ENCODE measurements at regions not wholly inside any gene's neighbourhood (a gene's known extent, or its start where the extent isn't known, plus 50 kb on each side); places are given as distances from the start of the nearest gene placed in this dataset.

DNA sequence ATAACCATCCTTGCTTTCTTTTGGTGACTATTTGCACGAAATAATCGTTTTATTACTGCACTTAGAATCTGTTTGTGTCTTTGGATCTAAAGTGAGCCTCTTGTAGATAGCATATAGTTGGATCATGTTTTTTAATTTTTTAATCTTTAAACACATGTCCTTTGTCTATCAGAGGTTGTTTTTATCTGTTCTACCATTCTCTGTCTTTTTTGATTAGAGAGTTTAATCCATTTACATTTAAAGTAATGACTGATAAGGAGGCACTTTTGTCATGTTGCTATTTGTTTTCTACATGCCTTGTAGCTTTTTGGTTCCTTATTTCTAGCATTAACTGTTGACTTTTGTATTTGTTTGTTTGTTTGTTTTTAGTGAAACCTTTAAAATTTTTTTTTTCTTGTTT, 506.2 kb upstream of the RGS6 start:
- Histone ChIP-seq H3K9me3 (peaks cover 0 to 10% (median 0%) of the 10 kb centered on the region in 4 donors), H3K27me3 (no peaks in the 10 kb centered on the region), H3K27ac (no peak overlapping the region), H3K36me3 (no peaks in the 10 kb centered on the region), H3K4me1 (no peaks in the 10 kb centered on the region), H3K4me3 (no peak overlapping the region)
- TF ChIP-seq POLR2A (IDR thresholded peaks at IDR 0.05), result no peak
- TF ChIP-seq CTCF (IDR thresholded peaks at IDR 0.05), result no peak
- no peak for TF ChIP-seq POLR2AphosphoS5 (IDR thresholded peaks at IDR 0.05)
- TF ChIP-seq EP300 (IDR thresholded peaks at IDR 0.05), result no peak
- intact Hi-C loops (cut with DNase I), result no loop called here
- no peak for DNase-seq
- WGBS, 2 donors, result 97 to 99% methylated on average over 2 of the region's 2 CpGs

- Histone ChIP-seq H3K4me3 (no peak overlapping the region), H3K9me3 (peaks cover 0 to 5% (median 0%) of the 10 kb centered on the region in 4 donors), H3K4me1 (no peaks in the 10 kb centered on the region), H3K27me3 (no peaks in the 10 kb centered on the region), H3K27ac (no peak overlapping the region), H3K36me3 (no peaks in the 10 kb centered on the region)
- TF ChIP-seq EP300 (IDR thresholded peaks at IDR 0.05), result no peak
- TF ChIP-seq CTCF (IDR thresholded peaks at IDR 0.05), result no peak
- no peak for TF ChIP-seq POLR2AphosphoS5 (IDR thresholded peaks at IDR 0.05)
- no peak for TF ChIP-seq POLR2A (IDR thresholded peaks at IDR 0.05)
- DNase-seq, result no peak
- intact Hi-C loops (cut with DNase I), result no loop called here
Measured at GRCh38 chr14:71429902-71430301, 502.3 kb upstream of the RGS6 start.

DNA sequence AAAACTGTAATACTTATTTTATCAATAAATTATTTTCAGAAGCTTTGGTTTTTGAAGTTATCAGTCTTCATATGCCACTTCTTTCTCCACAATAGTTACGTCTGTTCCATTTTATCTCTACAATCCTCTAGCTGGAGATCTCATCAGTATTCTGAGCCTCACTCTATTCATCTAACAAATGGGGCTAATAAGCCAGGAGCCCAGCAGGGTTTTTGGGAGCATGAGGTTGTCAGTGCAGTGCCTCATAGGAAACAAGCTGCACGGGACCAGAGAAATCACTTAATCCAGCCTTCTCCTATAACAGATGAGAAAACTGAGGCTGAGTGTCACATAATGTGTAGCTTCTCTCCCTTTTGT, 501.9 kb upstream of the RGS6 start:
- Histone ChIP-seq H3K9me3 (peaks cover 0 to 5% (median 0%) of the 10 kb centered on the region in 4 donors), H3K36me3 (no peaks in the 10 kb centered on the region), H3K27me3 (no peaks in the 10 kb centered on the region), H3K4me1 (no peaks in the 10 kb centered on the region), H3K4me3 (no peak overlapping the region), H3K27ac (no peak overlapping the region)
- DNase-seq, result no peak
- no peak for TF ChIP-seq POLR2A (IDR thresholded peaks at IDR 0.05)
- 91 to 93% methylated on average over 2 of the region's 2 CpGs for WGBS, 2 donors
- intact Hi-C loops (cut with DNase I), result no loop called here

- no peak for DNase-seq
- intact Hi-C loops (cut with DNase I), result no loop called here
- H3K27ac ChIP-seq, result no peak overlapping the region
Measured at GRCh38 chr14:71430678-71431376, 501.4 kb upstream of the RGS6 start.

More at GRCh38 chr14:71430678-71431376, 501.4 kb upstream of the RGS6 start:
- WGBS, 2 donors, result 72 to 95% methylated on average over 3 of the region's 3 CpGs
- Histone ChIP-seq H3K4me1 (no peaks in the 10 kb centered on the region), H3K4me3 (no peak overlapping the region), H3K27me3 (no peaks in the 10 kb centered on the region), H3K9me3 (peaks cover 0 to 3% (median 0%) of the 10 kb centered on the region in 4 donors), H3K36me3 (no peaks in the 10 kb centered on the region)
- TF ChIP-seq CTCF (IDR thresholded peaks at IDR 0.05) (no peak), POLR2A (IDR thresholded peaks at IDR 0.05) (no peak), POLR2AphosphoS5 (IDR thresholded peaks at IDR 0.05) (no peak), EP300 (IDR thresholded peaks at IDR 0.05) (no peak)

All from sigmoid colon (tissue), 6 donors.